ENCODE measurements at regions not wholly inside any gene's neighbourhood (a gene's known extent, or its start where the extent isn't known, plus 50 kb on each side); places are given as distances from the start of the nearest gene placed in this dataset.

- TF ChIP-seq FOXM1 (IDR thresholded peaks at IDR 0.05; ENCODE audit: borderline replicate concordance) (no peak), BHLHE40 (IDR thresholded peaks at IDR 0.05; ENCODE audit: borderline replicate concordance) (no peak), SP1 (IDR thresholded peaks at IDR 0.05) (no peak), FOXK2 (IDR thresholded peaks at IDR 0.05) (no peak), NFRKB (IDR thresholded peaks at IDR 0.05) (no peak), ELF4 (IDR thresholded peaks at IDR 0.05) (no peak), SUZ12 (IDR thresholded peaks at IDR 0.05) (no peak), HDGF (IDR thresholded peaks at IDR 0.05; ENCODE audit: borderline replicate concordance) (no peak), TARDBP (IDR thresholded peaks at IDR 0.05) (no peak), L3MBTL2 (conservative IDR thresholded peaks at IDR 0.05) (no peak), FOXA1 (IDR thresholded peaks at IDR 0.05) (no peak), ARNT (IDR thresholded peaks at IDR 0.05) (no peak), ZNF384 (IDR thresholded peaks at IDR 0.05) (no peak)
These were observed 335.3 kb upstream of the NT5E start for GRCh38 chr6:85114581-85114935.

Data from HEK293T (cell line).